ENCODE measurements at regions not wholly inside any gene's neighbourhood (a gene's known extent, or its start where the extent isn't known, plus 50 kb on each side); places are given as distances from the start of the nearest gene placed in this dataset.

GRCh38 chr15:89414571-89414970 lies 79.9 kb upstream of the POLG start:
- peaks cover 4% of the 10 kb centered on the region for H3K27me3 ChIP-seq (ENCODE audit: control insufficient read depth, insufficient read depth, low read length)
- no peak overlapping the region for H3K4me3 ChIP-seq (ENCODE audit: low read depth, low read length)
- no peak overlapping the region for H3K27ac ChIP-seq
- no peaks in the 10 kb centered on the region for H3K36me3 ChIP-seq (ENCODE audit: control insufficient read depth, insufficient read depth, low read length)
- no peak overlapping the region for H3K9ac ChIP-seq
- H3K4me1 ChIP-seq, result no peaks in the 10 kb centered on the region
- H3K79me2 ChIP-seq, result no peaks in the 10 kb centered on the region
- no peak overlapping the region for H2AFZ ChIP-seq
- H3K9me3 ChIP-seq (ENCODE audit: control insufficient read depth, low read length), result no peaks in the 10 kb centered on the region
- no peak for TF ChIP-seq CTCF (IDR thresholded peaks at IDR 0.05)
- H3K4me2 ChIP-seq (ENCODE audit: low read length), result no peak overlapping the region

- Histone ChIP-seq H3K27me3 (ENCODE audit: control insufficient read depth, insufficient read depth, low read length) (peaks cover 4% of the 10 kb centered on the region), H3K4me3 (ENCODE audit: low read depth, low read length) (no peak overlapping the region), H3K9ac (no peak overlapping the region), H3K4me2 (ENCODE audit: low read length) (no peak overlapping the region), H3K36me3 (ENCODE audit: control insufficient read depth, insufficient read depth, low read length) (no peaks in the 10 kb centered on the region), H3K4me1 (no peaks in the 10 kb centered on the region), H3K9me3 (ENCODE audit: control insufficient read depth, low read length) (no peaks in the 10 kb centered on the region), H3K79me2 (no peaks in the 10 kb centered on the region), H3K27ac (no peak overlapping the region), H2AFZ (no peak overlapping the region)
- TF ChIP-seq CTCF (IDR thresholded peaks at IDR 0.05), result no peak
Measured at GRCh38 chr15:89413877-89414276, 79.3 kb upstream of the POLG start.

- H3K4me2 ChIP-seq (ENCODE audit: low read length), result no peak overlapping the region
- no peak overlapping the region for H3K4me3 ChIP-seq (ENCODE audit: low read depth, low read length)
- H2AFZ ChIP-seq, result no peak overlapping the region
- no peak for TF ChIP-seq CTCF (IDR thresholded peaks at IDR 0.05)
- H3K36me3 ChIP-seq (ENCODE audit: control insufficient read depth, insufficient read depth, low read length), result no peaks in the 10 kb centered on the region
- H3K27me3 ChIP-seq (ENCODE audit: control insufficient read depth, insufficient read depth, low read length), result peaks cover 4% of the 10 kb centered on the region
- no peaks in the 10 kb centered on the region for H3K9me3 ChIP-seq (ENCODE audit: control insufficient read depth, low read length)
- no peak overlapping the region for H3K9ac ChIP-seq
- H3K27ac ChIP-seq, result no peak overlapping the region
- no peaks in the 10 kb centered on the region for H3K79me2 ChIP-seq
- H3K4me1 ChIP-seq, result no peaks in the 10 kb centered on the region
Measured at GRCh38 chr15:89412905-89413411, 78.3 kb upstream of the POLG start.

GRCh38 chr15:89410039-89410435 lies 75.4 kb upstream of the POLG start:
- H3K36me3 ChIP-seq (ENCODE audit: control insufficient read depth, insufficient read depth, low read length), result no peaks in the 10 kb centered on the region
- no peak for TF ChIP-seq CTCF (IDR thresholded peaks at IDR 0.05)
- peaks cover 4% of the 10 kb centered on the region for H3K27me3 ChIP-seq (ENCODE audit: control insufficient read depth, insufficient read depth, low read length)
- no peaks in the 10 kb centered on the region for H3K79me2 ChIP-seq
- no peaks in the 10 kb centered on the region for H3K4me1 ChIP-seq
- H2AFZ ChIP-seq, result no peak overlapping the region
- no peak overlapping the region for H3K9ac ChIP-seq
- H3K4me2 ChIP-seq (ENCODE audit: low read length), result no peak overlapping the region
- no peaks in the 10 kb centered on the region for H3K9me3 ChIP-seq (ENCODE audit: control insufficient read depth, low read length)
- H3K27ac ChIP-seq, result no peak overlapping the region
- no peak overlapping the region for H3K4me3 ChIP-seq (ENCODE audit: low read depth, low read length)

Data from parathyroid adenoma (tissue), 2 donors.